Effector memory CD4-positive, alpha-beta T cell (primary cell): ENCODE measurements at regions not wholly inside any gene's neighbourhood (a gene's known extent, or its start where the extent isn't known, plus 50 kb on each side); places are given as distances from the start of the nearest gene placed in this dataset.

Experiments
- DNase-seq, 3 donors: peaks; one replicate each; pipeline ENCODE4 v3.0.0-alpha.2; 2020
- H3K27ac ChIP-seq: 2 replicates; pipeline ENCODE4 v1.7.0; 2013; ENCODE audit warnings: mild to moderate bottlenecking, low read length, moderate library complexity; ENCODE audit not compliant: insufficient read depth, poor library complexity, severe bottlenecking
- H3K27me3 ChIP-seq: replicated peaks from 2 replicates; pipeline ENCODE4 v1.7.0; 2013; ENCODE audit warnings: mild to moderate bottlenecking, low read length; ENCODE audit not compliant: insufficient read depth, control insufficient read depth, poor library complexity, severe bottlenecking
- H3K36me3 ChIP-seq: 2 replicates; pipeline ENCODE4 v1.7.0; 2013; ENCODE audit warnings: mild to moderate bottlenecking, low read length, moderate library complexity; ENCODE audit not compliant: control insufficient read depth, insufficient read depth
- H3K4me1 ChIP-seq: 2 replicates; pipeline ENCODE4 v1.7.0; 2013; ENCODE audit warnings: low read length, mild to moderate bottlenecking; ENCODE audit not compliant: control insufficient read depth, insufficient read depth, poor library complexity, severe bottlenecking
- H3K4me3 ChIP-seq: 2 replicates; pipeline ENCODE4 v1.7.0; 2013; ENCODE audit warnings: low read length, low read depth, mild to moderate bottlenecking; ENCODE audit not compliant: insufficient read depth, poor library complexity, severe bottlenecking
- H3K9me3 ChIP-seq: 2 replicates; pipeline ENCODE4 v1.7.0; 2013; ENCODE audit warnings: mild to moderate bottlenecking, low read length, moderate library complexity; ENCODE audit not compliant: control insufficient read depth

- Histone ChIP-seq H3K27me3 (no peaks in the 10 kb centered on the region), H3K36me3 (no peaks in the 10 kb centered on the region), H3K9me3 (no peaks in the 10 kb centered on the region), H3K27ac (no peak overlapping the region), H3K4me1 (no peaks in the 10 kb centered on the region), H3K4me3 (no peak overlapping the region)
- no peak for DNase-seq
These were observed 68.3 kb downstream of the CEBPB start for GRCh38 chr20:50258790-50259483.

DNA sequence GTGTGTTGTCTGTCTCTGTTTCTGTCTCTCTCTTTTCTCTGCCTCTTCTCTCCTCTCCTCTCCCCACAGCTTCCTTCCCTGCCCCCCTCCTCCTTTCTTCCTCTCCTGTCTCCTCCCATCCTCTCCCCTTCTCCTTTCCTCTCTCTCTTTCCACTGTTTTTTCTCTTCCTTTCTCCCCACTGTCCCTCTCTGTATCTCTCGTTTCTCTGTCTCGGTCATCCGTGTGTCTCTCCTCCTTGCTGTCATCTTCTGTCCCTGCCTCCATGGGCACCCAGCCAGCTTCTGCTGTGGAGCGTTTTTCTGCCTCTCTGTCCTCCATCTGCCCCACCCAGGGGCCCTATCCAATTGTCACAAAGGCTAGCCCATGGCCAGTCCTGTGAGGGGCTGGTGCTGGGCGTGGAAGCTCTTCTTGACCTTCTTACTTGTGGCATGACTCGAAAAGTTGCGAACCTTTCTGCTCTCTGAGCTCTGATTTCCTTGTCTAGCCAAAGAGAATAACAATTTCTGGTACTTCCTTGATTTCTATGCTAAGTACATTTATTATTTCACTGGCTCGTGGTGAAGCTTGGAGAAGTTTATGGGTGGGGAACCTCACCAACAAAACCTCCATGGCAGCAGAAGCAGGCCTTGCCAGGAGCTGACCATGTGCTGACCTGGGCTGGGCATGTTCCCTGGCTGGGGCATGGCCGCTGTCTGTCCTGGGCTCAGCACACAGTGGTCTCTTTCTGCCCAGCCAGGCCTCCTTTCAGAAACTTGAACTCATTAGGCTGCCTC, 69.3 kb downstream of the CEBPB start:
- no peaks in the 10 kb centered on the region for H3K9me3 ChIP-seq
- DNase-seq: no peak
- H3K4me1 ChIP-seq: no peaks in the 10 kb centered on the region
- no peak overlapping the region for H3K4me3 ChIP-seq
- H3K27ac ChIP-seq: no peak overlapping the region
- H3K36me3 ChIP-seq: no peaks in the 10 kb centered on the region
- no peaks in the 10 kb centered on the region for H3K27me3 ChIP-seq

DNA sequence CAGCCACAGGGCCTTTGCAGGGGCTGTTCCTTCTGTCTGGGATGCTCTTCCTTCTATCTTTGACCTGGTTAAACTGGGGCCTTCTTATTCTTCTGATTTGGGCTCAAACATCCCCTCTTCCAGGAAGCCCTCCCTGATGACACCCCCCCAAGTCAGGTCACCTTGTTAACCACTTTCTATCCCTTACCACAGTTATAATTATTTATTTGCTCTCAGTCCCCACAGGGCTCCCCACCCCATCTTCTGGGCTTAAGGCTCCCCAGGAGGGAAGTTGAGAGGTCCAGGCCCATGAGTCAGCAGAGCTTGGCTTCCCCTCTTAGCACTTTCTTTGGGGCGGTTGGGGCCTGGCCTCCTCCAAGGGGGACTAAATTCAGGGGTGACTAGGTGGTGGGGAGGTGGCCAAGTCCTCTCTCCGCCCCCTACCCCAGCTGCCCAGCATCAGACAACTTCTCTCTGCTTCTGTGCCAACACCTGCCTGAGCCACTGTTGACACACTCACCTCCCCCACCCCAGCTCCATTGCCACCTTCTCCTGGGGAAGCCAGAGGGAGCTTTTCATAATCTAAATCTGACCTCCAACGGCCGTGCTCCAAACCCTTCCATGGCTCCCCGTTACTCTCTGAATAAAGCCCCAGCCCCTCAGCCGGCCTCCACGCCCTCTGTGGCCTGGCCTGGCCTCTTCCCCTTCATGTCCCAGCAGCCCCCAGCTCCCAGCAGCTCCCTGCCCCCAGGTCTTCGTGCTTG, 70.0 kb downstream of the CEBPB start:
- H3K4me1 ChIP-seq: no peaks in the 10 kb centered on the region
- no peaks in the 10 kb centered on the region for H3K36me3 ChIP-seq
- H3K27me3 ChIP-seq: no peaks in the 10 kb centered on the region
- H3K9me3 ChIP-seq: no peaks in the 10 kb centered on the region
- no peak overlapping the region for H3K27ac ChIP-seq
- no peak overlapping the region for H3K4me3 ChIP-seq
- DNase-seq: no peak

DNA sequence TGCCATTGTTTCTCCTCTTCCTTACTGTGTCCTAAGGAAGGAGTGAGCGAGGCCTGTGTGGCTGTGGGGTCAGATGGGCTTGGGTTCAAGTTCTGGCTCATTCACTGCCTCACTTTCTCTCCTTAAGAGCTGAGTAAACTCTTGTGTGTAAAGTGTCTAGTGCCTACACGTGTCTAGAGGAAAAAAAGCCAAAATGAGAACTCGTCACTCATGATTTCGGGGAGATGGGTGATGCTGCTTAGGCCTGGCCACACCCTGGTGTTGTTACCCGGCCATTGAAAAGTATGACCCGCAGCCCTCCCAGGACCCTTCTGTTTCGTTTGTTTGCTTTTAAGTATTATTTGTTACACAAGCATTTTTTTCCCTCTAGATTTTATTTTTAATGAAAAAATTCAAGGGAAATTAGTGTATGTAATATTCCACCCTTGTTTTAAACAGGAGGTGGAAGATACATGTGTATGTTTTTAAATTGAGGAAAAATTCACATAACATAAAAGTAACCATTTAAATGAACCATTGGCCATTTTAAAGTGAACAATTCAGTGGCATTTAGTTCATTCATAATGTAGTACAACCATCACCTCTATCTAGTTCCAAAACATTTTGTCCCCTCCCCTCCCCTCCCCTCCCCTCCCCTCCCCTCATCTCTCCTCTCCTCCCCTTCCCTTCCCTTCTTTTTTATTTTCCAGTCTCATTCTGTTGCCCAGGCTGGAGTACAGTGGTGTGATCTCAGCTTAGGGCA, 71.0 kb downstream of the CEBPB start:
- Histone ChIP-seq H3K4me3 (no peak overlapping the region), H3K4me1 (no peaks in the 10 kb centered on the region), H3K27me3 (no peaks in the 10 kb centered on the region), H3K9me3 (no peaks in the 10 kb centered on the region), H3K36me3 (no peaks in the 10 kb centered on the region), H3K27ac (no peak overlapping the region)
- no peak for DNase-seq

GRCh38 chr20:50263831-50264230, 73.2 kb downstream of the CEBPB start:
- Histone ChIP-seq H3K27ac (no peak overlapping the region), H3K27me3 (no peaks in the 10 kb centered on the region), H3K4me3 (no peak overlapping the region), H3K36me3 (no peaks in the 10 kb centered on the region), H3K4me1 (no peaks in the 10 kb centered on the region), H3K9me3 (no peaks in the 10 kb centered on the region)
- DNase-seq: no peak

GRCh38 chr20:50264534-50265145, 74.0 kb downstream of the CEBPB start:
- Histone ChIP-seq H3K27ac (no peak overlapping the region), H3K27me3 (no peaks in the 10 kb centered on the region), H3K4me1 (no peaks in the 10 kb centered on the region), H3K36me3 (no peaks in the 10 kb centered on the region), H3K4me3 (no peak overlapping the region), H3K9me3 (no peaks in the 10 kb centered on the region)
- DNase-seq: no peak

DNA sequence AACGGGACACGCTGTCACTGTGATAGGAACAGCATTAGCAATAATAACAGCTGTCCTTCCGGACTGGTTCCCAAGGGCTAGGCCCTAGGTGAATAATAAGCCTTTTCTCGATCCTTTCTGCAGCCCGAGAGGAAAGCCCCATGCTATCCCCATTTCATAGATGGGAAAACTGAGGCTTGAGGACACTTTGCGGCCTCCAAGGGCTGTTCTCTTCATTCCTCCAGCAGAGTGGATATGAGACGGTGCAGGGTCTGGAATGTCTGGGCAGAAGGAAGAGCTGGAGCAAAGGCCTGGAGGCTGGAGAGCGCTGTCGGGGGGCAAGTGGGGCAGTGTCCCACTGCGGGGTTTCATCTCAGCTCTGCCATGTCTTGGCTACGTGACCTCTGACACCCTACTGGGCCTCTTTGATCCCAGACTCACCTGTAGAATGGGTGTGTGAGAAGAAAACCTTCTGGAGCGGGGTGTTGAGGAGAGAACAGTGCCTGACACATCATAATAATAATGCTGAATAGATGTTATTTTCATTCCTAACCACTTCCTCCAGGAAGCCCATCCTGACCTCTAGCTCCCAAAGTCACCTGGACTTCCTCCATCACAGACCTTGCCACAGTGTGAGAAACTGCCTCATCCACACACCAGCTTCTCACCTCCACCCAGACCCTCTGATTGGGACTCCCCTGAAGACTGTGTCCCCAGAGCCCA, 74.8 kb downstream of the CEBPB start:
- no peak overlapping the region for H3K4me3 ChIP-seq
- H3K27ac ChIP-seq: no peak overlapping the region
- no peaks in the 10 kb centered on the region for H3K9me3 ChIP-seq
- H3K27me3 ChIP-seq: no peaks in the 10 kb centered on the region
- no peaks in the 10 kb centered on the region for H3K36me3 ChIP-seq
- no peaks in the 10 kb centered on the region for H3K4me1 ChIP-seq
- DNase-seq: no peak

DNA sequence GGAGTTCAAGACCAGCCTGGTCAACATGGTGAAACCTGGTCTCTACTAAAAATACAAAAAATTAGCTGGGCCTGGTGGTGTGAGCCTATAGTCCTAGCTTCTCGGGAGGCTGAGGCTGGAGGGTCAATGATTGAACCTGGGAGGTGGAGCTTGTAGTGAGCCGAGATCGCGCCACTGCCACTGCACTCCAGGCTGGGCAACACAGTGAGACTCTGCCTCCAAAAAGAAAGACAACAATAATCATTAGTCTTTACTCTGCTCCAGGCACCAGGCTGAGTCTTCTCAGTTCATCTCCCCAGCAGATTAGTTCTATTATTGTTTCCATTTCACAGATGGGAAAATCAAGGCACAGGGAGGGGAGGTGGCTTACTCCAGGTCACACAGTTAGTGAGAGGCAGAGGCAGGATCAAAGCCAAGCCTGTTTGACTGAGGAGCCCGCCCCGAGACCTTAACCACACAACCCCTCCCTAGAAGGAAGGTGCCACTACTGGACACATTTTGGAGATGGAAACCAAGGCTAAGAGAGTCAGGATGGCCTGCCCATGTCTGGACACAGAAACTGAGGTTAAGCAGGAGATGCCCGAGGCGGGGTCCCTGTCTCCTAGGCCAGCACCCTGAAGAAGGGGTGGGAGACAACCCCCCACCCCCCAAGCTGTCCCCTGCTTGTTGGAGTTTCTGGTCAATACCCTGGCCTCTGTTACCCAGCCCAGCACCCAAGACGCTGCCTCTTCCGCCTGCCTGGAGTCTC, 75.8 kb downstream of the CEBPB start:
- Histone ChIP-seq H3K27ac (no peak overlapping the region), H3K9me3 (no peaks in the 10 kb centered on the region), H3K27me3 (no peaks in the 10 kb centered on the region), H3K4me1 (peaks cover 3% of the 10 kb centered on the region), H3K36me3 (no peaks in the 10 kb centered on the region), H3K4me3 (no peak overlapping the region)
- no peak for DNase-seq
